ENCODE measurements at regions not wholly inside any gene's neighbourhood (a gene's known extent, or its start where the extent isn't known, plus 50 kb on each side); places are given as distances from the start of the nearest gene placed in this dataset.

DNA sequence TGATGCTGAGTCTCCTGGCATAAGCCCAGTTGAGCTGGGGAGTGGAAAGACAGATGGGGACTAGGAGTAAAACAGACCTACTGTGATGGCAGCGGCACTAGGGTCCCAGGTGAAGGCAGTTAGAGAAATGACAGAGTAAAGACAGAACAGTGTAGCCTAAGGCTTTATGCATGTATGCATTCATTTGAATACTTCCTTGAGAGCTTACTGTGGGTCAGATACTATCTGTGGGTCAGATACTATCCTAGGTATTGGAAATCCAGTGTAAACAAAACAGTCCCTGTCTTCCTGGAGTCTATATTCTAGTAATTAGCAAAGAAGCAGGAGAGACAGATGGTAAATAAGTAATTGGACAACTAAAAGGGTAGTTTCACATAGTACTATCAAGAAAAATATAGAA is 73.7 kb upstream of the LRCH1 start:
- TF ChIP-seq, protein P1, sequence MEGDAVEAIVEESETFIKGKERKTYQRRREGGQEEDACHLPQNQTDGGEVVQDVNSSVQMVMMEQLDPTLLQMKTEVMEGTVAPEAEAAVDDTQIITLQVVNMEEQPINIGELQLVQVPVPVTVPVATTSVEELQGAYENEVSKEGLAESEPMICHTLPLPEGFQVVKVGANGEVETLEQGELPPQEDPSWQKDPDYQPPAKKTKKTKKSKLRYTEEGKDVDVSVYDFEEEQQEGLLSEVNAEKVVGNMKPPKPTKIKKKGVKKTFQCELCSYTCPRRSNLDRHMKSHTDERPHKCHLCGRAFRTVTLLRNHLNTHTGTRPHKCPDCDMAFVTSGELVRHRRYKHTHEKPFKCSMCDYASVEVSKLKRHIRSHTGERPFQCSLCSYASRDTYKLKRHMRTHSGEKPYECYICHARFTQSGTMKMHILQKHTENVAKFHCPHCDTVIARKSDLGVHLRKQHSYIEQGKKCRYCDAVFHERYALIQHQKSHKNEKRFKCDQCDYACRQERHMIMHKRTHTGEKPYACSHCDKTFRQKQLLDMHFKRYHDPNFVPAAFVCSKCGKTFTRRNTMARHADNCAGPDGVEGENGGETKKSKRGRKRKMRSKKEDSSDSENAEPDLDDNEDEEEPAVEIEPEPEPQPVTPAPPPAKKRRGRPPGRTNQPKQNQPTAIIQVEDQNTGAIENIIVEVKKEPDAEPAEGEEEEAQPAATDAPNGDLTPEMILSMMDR (IDR thresholded peaks at IDR 0.05), result no peak
- TF ChIP-seq POLR2A (IDR thresholded peaks at IDR 0.05), result no peak
